HG02763 (cell line): ENCODE measurements at regions not wholly inside any gene's neighbourhood (a gene's known extent, or its start where the extent isn't known, plus 50 kb on each side); places are given as distances from the start of the nearest gene placed in this dataset.

ENCODE experiments used
- ATAC-seq: cut with Tn5 transposase; IDR thresholded peaks from one replicate; pipeline ENCODE4 v1.9.1; 2021; ENCODE audit warnings: mild to moderate bottlenecking, moderate library complexity; ENCODE audit not compliant: unreplicated experiment

DNA sequence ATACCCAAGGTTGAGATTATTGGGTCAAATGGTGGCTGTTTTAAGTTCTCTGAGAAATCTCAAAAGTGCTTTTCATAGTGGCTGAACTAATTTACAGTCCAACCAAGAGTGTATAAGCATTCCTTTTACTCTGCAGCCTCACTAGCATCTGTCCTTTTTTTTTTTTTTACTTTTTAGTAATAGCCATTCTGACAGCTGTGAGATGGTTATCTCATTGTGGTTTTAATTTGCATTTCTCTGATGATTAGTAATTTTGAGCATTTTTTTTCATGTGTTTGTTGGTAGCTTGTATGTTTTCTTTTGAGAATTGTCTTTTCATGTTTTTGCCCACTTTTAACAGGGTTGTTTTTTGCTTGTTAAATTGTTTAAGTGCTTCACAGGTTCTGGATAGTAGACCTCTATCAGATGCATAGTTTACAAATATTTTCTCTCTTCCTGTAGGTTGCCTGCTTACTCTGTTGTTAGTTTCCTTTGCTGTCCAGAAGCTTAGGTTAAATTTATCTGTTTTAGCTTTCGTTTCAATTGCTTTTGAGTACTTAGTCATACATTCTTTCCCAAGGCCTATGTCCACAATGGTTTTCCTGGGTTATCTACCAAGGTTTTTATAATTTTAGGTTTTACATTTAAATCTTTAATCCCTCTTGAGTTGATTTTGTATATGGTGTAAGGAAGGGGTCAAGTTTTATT lies 881.3 kb upstream of the SEL1L start:
- no peak for ATAC-seq

GRCh38 chr14:82419933-82420332 lies 886.3 kb upstream of the SEL1L start:
- no peak for ATAC-seq

GRCh38 chr14:82420871-82421270 lies 887.2 kb upstream of the SEL1L start:
- ATAC-seq, result no peak

DNA sequence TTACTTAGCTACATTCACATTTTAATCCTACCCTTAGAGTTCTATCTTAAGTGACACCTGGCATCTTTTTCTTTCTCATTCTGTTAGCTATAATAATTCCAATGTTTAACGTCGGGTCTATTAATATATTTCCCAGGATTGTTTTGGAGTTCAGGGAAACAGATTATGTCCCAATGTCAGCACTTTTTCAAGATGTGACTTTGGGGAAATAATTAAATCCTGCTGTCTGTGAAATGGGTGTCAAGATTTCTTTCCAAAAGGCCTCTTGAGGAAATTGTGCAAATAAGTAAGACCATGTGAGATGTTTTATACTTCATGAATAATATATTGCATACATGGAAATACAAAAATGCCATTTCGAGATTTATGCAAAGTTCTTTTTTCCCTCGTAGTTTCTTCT lies 887.6 kb upstream of the SEL1L start:
- ATAC-seq, result no peak

- ATAC-seq, result no peak
Measured at GRCh38 chr14:82422230-82422629, 888.6 kb upstream of the SEL1L start.

- no peak for ATAC-seq
Measured at GRCh38 chr14:82425261-82425660, 891.6 kb upstream of the SEL1L start.

DNA sequence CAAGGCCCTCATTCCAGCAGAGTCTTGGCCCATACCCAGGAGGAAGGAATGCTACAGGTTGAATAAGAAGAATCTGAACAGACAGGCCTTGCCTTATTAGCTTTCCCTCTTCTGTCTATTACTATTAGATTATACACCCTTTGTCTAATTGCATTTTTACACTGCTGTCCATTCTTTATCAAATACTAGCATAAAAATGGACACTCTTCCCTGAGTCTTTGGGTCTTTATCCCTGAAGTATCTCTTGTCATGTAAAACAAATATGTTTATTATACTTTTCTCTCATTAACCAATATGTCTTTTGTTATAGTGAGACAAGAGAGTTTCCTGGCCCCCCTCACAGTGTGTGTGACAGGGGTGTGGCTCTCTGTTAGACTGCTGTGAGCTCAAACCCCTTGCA lies 897.4 kb upstream of the SEL1L start:
- ATAC-seq, result no peak

DNA sequence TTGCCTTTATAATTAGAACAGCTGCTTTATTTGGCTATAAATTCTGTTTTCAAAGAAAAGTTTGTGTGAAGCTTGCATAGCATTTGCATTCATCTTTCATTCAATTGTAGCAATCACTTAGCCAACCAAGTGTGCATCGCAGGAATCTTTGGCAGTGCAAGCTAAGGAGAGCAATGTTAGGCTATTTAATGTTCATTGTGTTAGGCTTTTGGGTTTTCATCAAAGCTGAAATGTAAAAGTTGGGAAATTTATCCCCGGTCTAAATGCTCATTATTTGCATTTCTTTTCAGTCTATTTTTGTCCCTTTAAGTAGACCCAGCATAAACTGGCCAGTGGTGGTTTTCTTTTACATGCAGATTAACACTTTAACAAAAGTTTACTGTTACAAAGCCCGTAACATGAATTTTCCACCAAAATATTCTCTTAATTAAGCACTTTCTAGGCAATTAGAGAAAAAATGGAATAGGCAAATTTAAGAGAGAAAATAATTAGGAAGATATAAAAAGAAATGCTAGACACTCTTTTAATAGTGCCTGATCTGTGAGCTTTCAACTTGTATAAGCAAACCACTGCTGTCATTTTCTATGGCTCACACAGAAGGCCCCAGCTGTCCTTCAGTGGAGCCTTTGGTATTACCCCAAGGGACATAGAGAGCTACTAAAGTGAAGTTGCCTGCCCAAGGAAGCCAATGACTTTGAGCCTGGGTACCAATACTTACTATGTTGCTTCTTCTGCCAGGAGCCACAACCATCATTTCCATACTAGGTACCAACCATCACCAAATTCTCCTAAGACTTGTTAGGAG lies 898.9 kb upstream of the SEL1L start:
- ATAC-seq, result no peak

- ATAC-seq, result no peak
Measured at GRCh38 chr14:82438436-82438835, 904.8 kb upstream of the SEL1L start.

DNA sequence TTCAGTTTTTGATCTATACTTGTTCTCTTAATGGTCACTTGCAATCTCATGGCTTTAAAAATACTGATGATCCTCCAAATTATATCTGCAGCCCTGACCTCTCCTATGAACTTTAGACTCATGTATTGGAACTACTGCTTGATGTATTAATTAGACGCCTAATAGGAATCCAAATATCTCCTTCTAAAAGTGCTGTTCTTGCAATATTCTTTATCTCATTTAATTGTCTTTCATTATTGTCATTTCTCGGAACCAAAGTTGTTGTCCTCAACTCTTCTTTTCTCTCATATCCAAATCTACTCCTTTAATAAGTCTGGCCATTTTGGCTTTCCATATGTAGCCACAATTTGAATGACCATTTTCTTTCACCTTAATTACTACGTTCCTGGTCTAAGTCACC lies 907.6 kb upstream of the SEL1L start:
- no peak for ATAC-seq

GRCh38 chr14:82445810-82446570 lies 912.3 kb upstream of the SEL1L start:
- ATAC-seq, result no peak

DNA sequence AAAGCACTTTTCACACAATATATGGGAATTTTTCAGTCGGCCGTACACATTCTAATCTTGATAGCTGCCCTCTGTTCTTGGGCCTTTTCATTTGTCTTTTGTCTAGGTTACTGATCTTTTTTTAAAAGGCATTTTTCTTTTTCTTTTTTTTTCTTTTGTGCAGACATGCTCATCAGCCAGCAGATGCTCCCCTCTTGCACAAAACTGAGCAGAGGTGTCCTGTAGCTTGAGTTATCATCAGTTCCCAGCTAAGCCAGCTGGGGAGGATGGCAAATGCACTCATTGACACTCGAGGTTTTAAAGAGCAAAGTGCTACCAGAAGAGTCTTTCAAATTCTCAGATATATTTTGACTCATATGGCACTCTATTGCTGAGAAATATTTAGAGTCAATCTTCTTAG lies 913.9 kb upstream of the SEL1L start:
- no peak for ATAC-seq

GRCh38 chr14:82449926-82450468 lies 916.3 kb upstream of the SEL1L start:
- no peak for ATAC-seq

DNA sequence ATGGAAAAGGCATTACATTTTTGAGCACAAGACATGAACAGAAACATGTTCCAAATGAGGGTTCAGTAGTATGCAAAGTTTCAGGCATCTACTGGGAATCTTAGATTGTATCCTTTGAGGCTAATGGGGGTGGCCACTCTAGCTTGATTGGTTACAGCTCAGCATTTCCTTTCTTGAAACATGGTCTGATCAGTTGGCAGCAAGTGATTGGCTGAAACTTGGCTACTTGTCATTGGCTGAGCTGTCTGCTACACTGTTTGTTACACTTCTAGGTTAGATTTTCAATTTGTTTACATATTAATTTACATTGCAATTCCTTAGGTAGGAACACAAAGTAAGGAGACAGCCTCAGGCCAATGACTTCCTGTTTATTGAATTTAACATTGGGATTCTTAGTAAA lies 918.0 kb upstream of the SEL1L start:
- no peak for ATAC-seq

GRCh38 chr14:82482345-82482744 lies 948.7 kb upstream of the SEL1L start:
- ATAC-seq, result no peak

DNA sequence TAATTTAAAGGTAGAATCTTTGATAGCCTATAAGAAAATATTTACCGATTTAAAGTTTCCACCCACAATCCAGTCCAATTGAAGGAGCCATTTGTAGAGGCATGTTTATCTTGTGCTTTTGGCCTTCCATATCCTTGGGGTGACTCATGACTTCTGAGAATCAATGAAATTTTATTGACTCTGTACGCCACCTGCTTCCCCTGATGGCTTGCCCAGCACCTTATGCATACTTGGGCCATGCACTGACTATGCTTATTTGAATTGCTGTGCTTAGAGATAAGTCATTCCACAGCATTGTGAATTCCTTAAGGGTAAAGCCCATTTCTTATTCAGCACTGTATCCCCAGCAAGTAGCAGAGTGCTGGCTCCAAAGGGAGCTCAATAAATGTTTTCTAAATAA lies 954.8 kb upstream of the SEL1L start:
- ATAC-seq, result no peak

- no peak for ATAC-seq
Measured at GRCh38 chr14:82490397-82490796, 956.7 kb upstream of the SEL1L start.

- ATAC-seq, result no peak
Measured at GRCh38 chr14:82492157-82492556, 958.5 kb upstream of the SEL1L start.

DNA sequence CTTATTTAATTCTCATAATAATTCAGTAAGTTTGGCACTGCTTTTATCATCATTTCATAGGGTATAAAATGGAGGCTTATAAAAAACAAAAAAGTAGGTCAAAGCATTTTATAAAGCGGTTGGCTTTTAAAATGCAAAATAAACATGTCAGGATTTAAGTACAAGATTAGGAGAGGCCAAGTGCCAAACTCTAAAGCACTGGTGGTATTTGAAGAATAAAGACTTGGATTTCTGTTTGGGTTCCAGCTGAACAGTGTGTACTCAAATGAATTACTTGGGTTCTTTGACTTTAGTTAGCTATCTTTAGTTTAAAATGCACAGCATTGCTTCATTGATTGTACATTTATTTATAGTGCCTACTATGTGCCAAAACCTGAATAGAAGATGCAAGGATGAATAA lies 966.6 kb upstream of the SEL1L start:
- no peak for ATAC-seq

- ATAC-seq, result no peak
Measured at GRCh38 chr14:82501554-82501953, 967.9 kb upstream of the SEL1L start.

GRCh38 chr14:82502043-82502442 lies 968.4 kb upstream of the SEL1L start:
- ATAC-seq, result no peak

GRCh38 chr14:82504894-82505293 lies 971.2 kb upstream of the SEL1L start:
- ATAC-seq, result no peak
